ENCODE measurements at regions not wholly inside any gene's neighbourhood (a gene's known extent, or its start where the extent isn't known, plus 50 kb on each side); places are given as distances from the start of the nearest gene placed in this dataset.
"Not testable (repeated sequence)": the region's sequence is repeated elsewhere in the genome, so short reads cannot be mapped to it uniquely, and the experiment has no call there.

DNA sequence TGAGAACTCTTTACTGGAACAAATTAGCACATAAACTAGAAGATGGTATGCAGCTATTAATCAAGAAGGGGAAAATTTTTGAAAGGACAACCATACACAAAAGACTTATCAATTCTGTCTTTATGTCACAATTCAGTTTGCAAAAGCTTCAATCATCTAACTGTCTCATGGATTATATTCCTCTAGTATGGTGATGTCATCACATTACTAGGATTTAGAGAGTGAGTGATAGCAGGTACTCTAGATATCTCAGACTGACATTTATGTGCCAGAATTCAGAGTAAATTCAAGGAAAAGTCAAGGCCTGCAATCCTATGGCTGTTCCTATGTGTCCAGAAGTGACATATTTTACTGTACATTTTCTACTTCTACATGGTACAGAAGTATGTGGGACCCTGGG, 318.9 kb upstream of the GRAMD2B start:
- Histone ChIP-seq H3K9me3 (replicated peaks) (no peaks in the 10 kb centered on the region), H3K4me1 (replicated peaks) (peaks cover 6% of the 10 kb centered on the region), H3K36me3 (no peaks in the 10 kb centered on the region), H3K27me3 (replicated peaks) (no peaks in the 10 kb centered on the region), H3K4me3 (no peak overlapping the region), H3K27ac (no peak overlapping the region)
- no peak for DNase-seq (ENCODE audit: low read depth in 1 of 2, low spot score in 2 of 2)

DNA sequence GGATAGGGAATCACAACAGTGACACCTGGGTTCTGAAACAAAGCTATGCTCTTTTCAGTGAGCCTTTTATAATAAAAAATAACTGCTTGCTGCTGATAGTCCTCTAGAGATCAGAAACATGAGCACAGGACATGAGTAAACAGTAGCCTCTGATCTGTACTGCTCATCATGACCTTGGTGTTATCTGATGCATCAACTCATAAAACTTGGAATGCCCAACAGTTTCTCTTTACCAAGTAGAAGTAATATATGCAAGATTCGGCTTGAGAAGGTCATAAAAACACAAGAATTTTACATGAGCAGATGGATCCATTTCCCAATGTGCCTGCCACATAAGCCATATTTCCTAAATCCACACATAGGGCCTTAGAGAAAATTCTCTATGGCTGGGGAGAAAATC, 318.3 kb upstream of the GRAMD2B start:
- Histone ChIP-seq H3K9me3 (replicated peaks) (no peaks in the 10 kb centered on the region), H3K36me3 (no peaks in the 10 kb centered on the region), H3K27me3 (replicated peaks) (no peaks in the 10 kb centered on the region), H3K27ac (no peak overlapping the region), H3K4me1 (replicated peaks) (peaks cover 6% of the 10 kb centered on the region), H3K4me3 (no peak overlapping the region)
- no peak for DNase-seq (ENCODE audit: low read depth in 1 of 2, low spot score in 2 of 2)

DNA sequence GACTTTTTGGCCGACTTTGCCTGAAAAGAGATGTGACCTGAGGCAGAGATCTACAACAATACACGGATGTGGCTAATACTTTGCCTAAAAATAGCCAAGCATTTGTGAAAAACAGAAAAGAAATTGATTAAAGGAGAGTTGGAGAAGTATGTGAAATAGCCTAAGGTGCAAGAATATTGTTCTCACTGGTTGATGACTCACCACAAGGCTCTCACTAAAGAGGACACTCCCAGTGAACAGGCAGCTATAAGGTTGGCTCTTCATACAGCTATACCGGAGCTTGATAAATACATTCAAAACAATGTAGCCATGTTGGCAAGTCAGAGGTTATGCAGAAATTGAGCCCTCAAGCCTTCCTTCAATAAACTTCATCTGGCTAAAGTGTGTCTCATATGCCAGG, 317.2 kb upstream of the GRAMD2B start:
- H3K4me3 ChIP-seq: no peak overlapping the region
- H3K27me3 ChIP-seq (replicated peaks): no peaks in the 10 kb centered on the region
- no peak overlapping the region; the same call in 1 of the 2 replicates for H3K27ac ChIP-seq
- DNase-seq (ENCODE audit: low read depth in 1 of 2, low spot score in 2 of 2): no peak
- H3K36me3 ChIP-seq: no peaks in the 10 kb centered on the region
- H3K4me1 ChIP-seq (replicated peaks): peaks cover 6% of the 10 kb centered on the region
- H3K9me3 ChIP-seq (replicated peaks): no peaks in the 10 kb centered on the region

DNA sequence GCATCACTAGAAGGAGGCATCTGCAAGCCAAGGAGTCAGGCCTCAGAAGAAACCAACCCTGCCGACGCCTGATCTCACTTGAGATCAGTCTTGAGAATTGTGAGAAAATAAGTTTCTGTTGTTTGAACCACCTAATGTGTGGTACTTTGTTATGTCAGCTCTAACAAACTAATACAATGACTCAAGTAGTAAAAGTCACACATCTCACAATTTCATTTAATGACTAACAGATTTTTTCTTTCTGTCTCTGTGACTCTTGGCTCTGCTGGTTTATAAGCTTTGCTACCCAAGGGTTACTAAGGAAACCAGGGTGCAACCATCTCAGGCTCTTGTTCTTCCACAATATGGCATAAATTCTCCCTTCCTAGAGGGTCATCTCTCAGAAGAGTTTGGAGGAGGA, 315.8 kb upstream of the GRAMD2B start:
- Histone ChIP-seq H3K27me3 (replicated peaks) (no peaks in the 10 kb centered on the region), H3K36me3 (no peaks in the 10 kb centered on the region), H3K4me3 (no peak overlapping the region), H3K9me3 (replicated peaks) (no peaks in the 10 kb centered on the region), H3K27ac (no peak overlapping the region), H3K4me1 (replicated peaks) (peaks cover 6% of the 10 kb centered on the region)
- DNase-seq (ENCODE audit: low read depth in 1 of 2, low spot score in 2 of 2): no peak

GRCh38 chr5:126108470-126108869, 314.7 kb upstream of the GRAMD2B start:
- no peaks in the 10 kb centered on the region for H3K9me3 ChIP-seq (replicated peaks)
- no peaks in the 10 kb centered on the region for H3K27me3 ChIP-seq (replicated peaks)
- peaks cover 6% of the 10 kb centered on the region for H3K4me1 ChIP-seq (replicated peaks)
- DNase-seq (ENCODE audit: low read depth in 1 of 2, low spot score in 2 of 2): no peak
- H3K36me3 ChIP-seq: no peaks in the 10 kb centered on the region
- H3K4me3 ChIP-seq: no peak overlapping the region
- H3K27ac ChIP-seq: no peak overlapping the region

- no peak overlapping the region for H3K27ac ChIP-seq
- no peak for DNase-seq (ENCODE audit: low read depth in 1 of 2, low spot score in 2 of 2)
- H3K4me1 ChIP-seq (replicated peaks): no peaks in the 10 kb centered on the region
- no peaks in the 10 kb centered on the region for H3K9me3 ChIP-seq (replicated peaks)
- no peaks in the 10 kb centered on the region for H3K36me3 ChIP-seq
- no peak overlapping the region for H3K4me3 ChIP-seq
- H3K27me3 ChIP-seq (replicated peaks): no peaks in the 10 kb centered on the region
These were observed 308.1 kb upstream of the GRAMD2B start for GRCh38 chr5:126115059-126115629.

DNA sequence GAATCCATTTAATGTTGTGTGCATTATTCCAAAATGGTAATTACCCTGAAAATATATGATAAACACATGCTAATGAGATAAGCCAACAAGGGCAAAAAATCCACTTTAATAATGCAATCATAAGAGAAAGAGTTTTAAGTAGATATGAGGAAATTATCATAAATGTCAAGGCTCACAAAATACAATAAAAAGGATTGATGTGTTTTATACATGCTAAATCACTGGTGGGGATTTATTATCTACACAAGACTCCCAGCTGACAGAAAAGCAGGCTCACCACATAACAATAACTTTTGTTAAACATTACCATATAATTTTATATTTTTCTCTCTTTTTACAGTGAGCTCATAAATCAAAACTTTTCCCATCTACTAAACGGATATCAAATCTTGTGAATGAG, 306.2 kb upstream of the GRAMD2B start:
- H3K27me3 ChIP-seq (replicated peaks): no peaks in the 10 kb centered on the region
- no peaks in the 10 kb centered on the region for H3K36me3 ChIP-seq
- H3K4me1 ChIP-seq (replicated peaks): no peaks in the 10 kb centered on the region
- H3K9me3 ChIP-seq (replicated peaks): no peaks in the 10 kb centered on the region
- no peak overlapping the region for H3K4me3 ChIP-seq
- no peak for DNase-seq (ENCODE audit: low read depth in 1 of 2, low spot score in 2 of 2)
- no peak overlapping the region for H3K27ac ChIP-seq

- no peaks in the 10 kb centered on the region for H3K9me3 ChIP-seq (replicated peaks)
- H3K27ac ChIP-seq: no peak overlapping the region
- DNase-seq (ENCODE audit: low read depth in 1 of 2, low spot score in 2 of 2): no peak
- no peaks in the 10 kb centered on the region for H3K36me3 ChIP-seq
- H3K4me1 ChIP-seq (replicated peaks): peaks cover 15% of the 10 kb centered on the region
- no peak overlapping the region for H3K4me3 ChIP-seq
- no peaks in the 10 kb centered on the region for H3K27me3 ChIP-seq (replicated peaks)
These were observed 303.2 kb upstream of the GRAMD2B start for GRCh38 chr5:126119887-126120442.

- no peak overlapping the region for H3K27ac ChIP-seq
- no peaks in the 10 kb centered on the region for H3K36me3 ChIP-seq
- H3K4me1 ChIP-seq (replicated peaks): peaks cover 23% of the 10 kb centered on the region
- no peaks in the 10 kb centered on the region for H3K27me3 ChIP-seq (replicated peaks)
- DNase-seq (ENCODE audit: low read depth in 1 of 2, low spot score in 2 of 2): no peak
- no peaks in the 10 kb centered on the region for H3K9me3 ChIP-seq (replicated peaks)
- no peak overlapping the region for H3K4me3 ChIP-seq
These were observed 302.3 kb upstream of the GRAMD2B start for GRCh38 chr5:126120939-126121338.

DNA sequence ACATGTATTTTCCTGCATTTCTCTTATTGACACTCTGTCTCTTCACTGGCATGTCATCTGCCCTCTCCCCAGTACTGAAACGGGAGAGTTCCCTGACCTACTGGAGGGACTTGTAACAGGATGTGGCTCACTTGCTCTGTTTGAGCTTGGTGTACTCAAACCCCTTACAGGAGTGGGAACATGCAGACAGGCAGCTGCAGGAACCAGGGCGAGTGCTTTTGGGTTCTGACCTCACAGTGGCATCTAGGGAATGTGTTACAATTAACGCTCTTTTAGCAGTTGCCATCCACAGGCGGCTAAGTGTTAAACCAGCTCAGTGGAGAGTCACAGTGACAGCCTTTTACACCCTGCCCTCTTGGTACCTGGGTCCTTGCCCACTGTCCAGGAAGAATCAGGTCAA, 300.3 kb upstream of the GRAMD2B start:
- Histone ChIP-seq H3K9me3 (replicated peaks) (no peaks in the 10 kb centered on the region), H3K27ac (no peak overlapping the region), H3K27me3 (replicated peaks) (no peaks in the 10 kb centered on the region), H3K36me3 (no peaks in the 10 kb centered on the region), H3K4me1 (replicated peaks) (peaks cover 27% of the 10 kb centered on the region), H3K4me3 (no peak overlapping the region)
- DNase-seq (ENCODE audit: low read depth in 1 of 2, low spot score in 2 of 2): no peak

DNA sequence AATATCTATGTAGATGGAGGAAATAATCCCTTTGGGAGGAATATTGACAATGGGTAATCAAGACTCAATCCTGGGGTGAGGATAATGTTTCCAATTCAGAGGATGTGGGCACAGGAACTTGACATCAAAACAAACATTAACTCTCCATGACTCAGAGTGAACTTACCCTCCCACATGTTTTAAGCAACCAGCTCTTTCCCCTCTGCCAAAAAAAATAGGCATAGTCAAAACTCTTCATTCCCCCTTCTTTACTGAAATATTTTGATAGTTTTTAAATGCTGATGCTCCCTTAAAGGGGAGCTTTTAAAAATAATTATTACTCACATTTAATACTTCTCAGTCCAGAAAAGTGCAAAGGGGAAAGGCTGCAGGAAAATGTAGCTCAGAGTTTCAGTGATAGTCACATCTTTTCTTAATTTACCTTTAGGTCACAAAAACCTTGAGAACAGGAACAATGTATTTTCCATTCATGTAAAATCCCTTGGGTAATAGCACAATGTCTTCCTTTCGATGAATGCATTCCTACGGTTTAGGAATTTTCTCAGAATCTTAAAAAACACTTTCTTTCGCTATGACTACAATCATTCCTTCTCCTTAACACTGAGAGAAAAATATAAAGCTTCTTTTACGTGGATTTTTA, 298.4 kb upstream of the GRAMD2B start:
- no peaks in the 10 kb centered on the region for H3K36me3 ChIP-seq
- no peaks in the 10 kb centered on the region for H3K9me3 ChIP-seq (replicated peaks)
- no peaks in the 10 kb centered on the region for H3K27me3 ChIP-seq (replicated peaks)
- H3K27ac ChIP-seq: peak overlapping the region; percentile 65
- peak in 1 of 2 experiments; percentile 76 for DNase-seq (ENCODE audit: low read depth in 1 of 2, low spot score in 2 of 2)
- H3K4me1 ChIP-seq (replicated peaks): peaks cover 27% of the 10 kb centered on the region
- H3K4me3 ChIP-seq: no peak overlapping the region

DNA sequence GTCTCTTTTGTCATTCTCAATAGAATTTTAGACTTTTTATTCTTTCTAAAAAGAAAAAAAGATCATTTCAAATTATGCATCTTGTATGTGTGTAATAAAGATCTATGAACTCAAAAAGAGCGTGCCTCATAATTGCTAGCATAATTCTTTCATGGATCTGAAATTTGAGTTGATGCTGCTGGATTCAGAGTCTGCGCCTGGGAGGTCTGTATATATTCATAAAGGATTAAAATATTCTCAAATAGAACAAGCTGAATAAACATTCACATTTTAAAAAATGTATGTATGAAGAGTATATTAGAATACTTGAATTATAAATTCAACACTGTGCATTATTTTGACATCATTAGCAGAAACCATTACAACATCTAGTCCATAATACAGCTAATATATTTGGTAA, 297.8 kb upstream of the GRAMD2B start:
- no peak overlapping the region for H3K4me3 ChIP-seq
- no peaks in the 10 kb centered on the region for H3K27me3 ChIP-seq (replicated peaks)
- H3K4me1 ChIP-seq (replicated peaks): peaks cover 27% of the 10 kb centered on the region
- H3K9me3 ChIP-seq (replicated peaks): no peaks in the 10 kb centered on the region
- H3K27ac ChIP-seq: peak overlapping the region; percentile 65
- H3K36me3 ChIP-seq: no peaks in the 10 kb centered on the region
- no peak for DNase-seq (ENCODE audit: low read depth in 1 of 2, low spot score in 2 of 2)

GRCh38 chr5:126126574-126126973, 296.6 kb upstream of the GRAMD2B start:
- Histone ChIP-seq H3K36me3 (no peaks in the 10 kb centered on the region), H3K9me3 (replicated peaks) (no peaks in the 10 kb centered on the region), H3K27ac (no peak overlapping the region), H3K27me3 (replicated peaks) (no peaks in the 10 kb centered on the region), H3K4me3 (no peak overlapping the region), H3K4me1 (replicated peaks) (peaks cover 27% of the 10 kb centered on the region)
- no peak for DNase-seq (ENCODE audit: low read depth in 1 of 2, low spot score in 2 of 2)

DNA sequence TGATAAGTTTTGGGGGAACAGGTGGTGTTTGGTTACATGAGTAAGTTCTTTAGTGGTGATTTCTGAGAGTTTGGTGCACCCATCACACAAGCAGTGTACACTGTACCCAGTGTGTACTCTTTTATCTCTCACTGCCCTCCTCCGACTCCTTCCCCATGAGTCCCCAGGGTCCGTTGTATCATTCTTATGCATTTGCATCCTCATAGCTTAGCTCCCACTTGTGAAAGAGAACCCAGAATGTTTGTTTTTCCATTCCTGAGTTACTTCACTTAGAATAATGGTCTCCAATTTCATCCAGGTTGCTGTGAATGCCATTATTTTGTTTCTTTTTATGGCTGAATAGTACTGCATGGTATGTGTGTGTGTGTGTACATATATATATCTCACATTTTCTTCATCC, 295.8 kb upstream of the GRAMD2B start:
- DNase-seq (ENCODE audit: low read depth in 1 of 2, low spot score in 2 of 2); H3K9me3 ChIP-seq (replicated peaks); H3K27me3 ChIP-seq (replicated peaks); H3K36me3 ChIP-seq; H3K27ac ChIP-seq; H3K4me3 ChIP-seq: not testable (repeated sequence)
- H3K4me1 ChIP-seq (replicated peaks): peaks cover 27% of the 10 kb centered on the region

- Histone ChIP-seq H3K36me3 (no peaks in the 10 kb centered on the region), H3K4me3 (no peak overlapping the region), H3K9me3 (replicated peaks) (no peaks in the 10 kb centered on the region), H3K27ac (no peak overlapping the region), H3K27me3 (replicated peaks) (no peaks in the 10 kb centered on the region), H3K4me1 (replicated peaks) (peaks cover 17% of the 10 kb centered on the region)
- DNase-seq (ENCODE audit: low read depth in 1 of 2, low spot score in 2 of 2): no peak
These were observed 293.8 kb upstream of the GRAMD2B start for GRCh38 chr5:126129431-126129830.

Data from SJSA1 (cell line).